ENCODE measurements at regions not wholly inside any gene's neighbourhood (a gene's known extent, or its start where the extent isn't known, plus 50 kb on each side); places are given as distances from the start of the nearest gene placed in this dataset.

DNA sequence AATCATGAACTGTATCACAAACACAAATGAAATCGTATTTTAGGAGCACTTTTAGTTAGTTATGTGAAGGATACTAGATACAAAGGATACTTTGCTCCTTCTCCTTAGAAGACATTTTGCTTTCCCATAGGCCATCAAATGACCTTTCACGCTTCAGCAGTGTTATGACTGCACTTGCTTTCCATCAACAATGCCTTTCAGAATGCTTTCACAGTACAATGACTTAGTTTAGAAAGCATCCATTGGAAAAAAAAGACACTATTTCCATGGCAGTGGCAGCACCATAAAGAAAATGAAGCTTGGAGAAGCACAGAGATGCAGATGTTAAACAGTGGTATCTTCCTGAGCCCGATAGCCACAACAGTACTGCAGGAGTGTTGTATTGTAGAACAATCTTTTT lies 203.9 kb downstream of the PCSK1 start:
- H3K27ac ChIP-seq: no peak overlapping the region
- TF ChIP-seq CTCF (IDR thresholded peaks at IDR 0.05): no peak
- no peak for TF ChIP-seq ZFX (IDR thresholded peaks at IDR 0.05; ENCODE audit: borderline replicate concordance)

GRCh38 chr5:96228408-96228807 lies 204.6 kb downstream of the PCSK1 start:
- H3K27ac ChIP-seq: no peak overlapping the region
- no peak for TF ChIP-seq CTCF (IDR thresholded peaks at IDR 0.05)
- no peak for TF ChIP-seq ZFX (IDR thresholded peaks at IDR 0.05; ENCODE audit: borderline replicate concordance)

DNA sequence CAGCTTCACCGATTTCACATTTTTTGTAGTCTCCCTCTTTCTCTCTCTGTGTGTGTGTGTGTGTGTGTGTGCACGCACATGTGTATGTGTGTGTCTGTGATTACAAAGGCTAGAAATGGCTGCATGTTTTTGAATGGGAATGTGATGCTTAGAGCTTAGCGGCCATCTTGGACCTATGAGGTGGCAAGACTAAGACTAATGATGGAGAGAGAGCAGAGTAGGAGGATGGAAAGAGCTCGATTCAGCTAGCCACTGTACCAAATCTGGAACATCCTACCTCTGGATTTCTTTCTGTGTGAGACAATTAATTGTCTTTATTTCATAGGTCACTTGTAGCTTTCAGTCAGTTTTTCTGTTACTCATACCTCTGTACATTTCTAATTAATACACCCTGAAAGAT lies 205.1 kb downstream of the PCSK1 start:
- TF ChIP-seq CTCF (IDR thresholded peaks at IDR 0.05) (no peak), ZFX (IDR thresholded peaks at IDR 0.05; ENCODE audit: borderline replicate concordance) (no peak)
- H3K27ac ChIP-seq: no peak overlapping the region

DNA sequence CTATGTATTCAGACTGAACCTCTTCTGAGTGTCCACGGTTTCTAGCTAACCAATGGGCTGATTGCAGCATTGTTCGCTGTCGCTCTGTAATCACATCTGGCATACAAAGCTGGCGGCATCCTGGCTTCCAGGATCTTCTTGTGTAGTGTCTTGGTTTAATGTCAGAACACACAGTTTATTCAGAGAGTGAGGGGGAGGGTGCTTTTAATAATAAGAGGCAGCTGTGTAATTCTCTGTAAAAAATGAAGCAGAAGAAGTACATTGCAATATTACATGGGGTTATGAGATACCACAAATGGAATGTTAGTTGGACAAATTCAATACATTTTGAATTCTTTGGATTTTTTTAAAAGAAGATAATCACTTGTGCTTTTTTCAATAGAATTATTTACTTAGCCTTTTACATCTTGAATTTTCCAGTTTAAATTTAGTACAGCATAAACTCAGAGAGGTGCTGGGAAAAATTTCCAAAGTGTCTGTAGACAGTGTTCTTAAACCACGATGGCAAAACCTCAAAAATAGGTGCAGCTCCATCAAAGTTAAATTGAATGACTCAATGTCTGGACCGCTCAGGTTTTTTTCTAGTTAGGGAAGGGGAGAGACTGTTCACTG lies 206.0 kb downstream of the PCSK1 start:
- no peak overlapping the region for H3K27ac ChIP-seq
- TF ChIP-seq ZFX (IDR thresholded peaks at IDR 0.05; ENCODE audit: borderline replicate concordance) (no peak), CTCF (IDR thresholded peaks at IDR 0.05) (no peak)

- no peak for TF ChIP-seq ZFX (IDR thresholded peaks at IDR 0.05; ENCODE audit: borderline replicate concordance)
- TF ChIP-seq CTCF (IDR thresholded peaks at IDR 0.05): no peak
- no peak overlapping the region for H3K27ac ChIP-seq
Measured at GRCh38 chr5:96222129-96222528, 210.9 kb downstream of the PCSK1 start.

DNA sequence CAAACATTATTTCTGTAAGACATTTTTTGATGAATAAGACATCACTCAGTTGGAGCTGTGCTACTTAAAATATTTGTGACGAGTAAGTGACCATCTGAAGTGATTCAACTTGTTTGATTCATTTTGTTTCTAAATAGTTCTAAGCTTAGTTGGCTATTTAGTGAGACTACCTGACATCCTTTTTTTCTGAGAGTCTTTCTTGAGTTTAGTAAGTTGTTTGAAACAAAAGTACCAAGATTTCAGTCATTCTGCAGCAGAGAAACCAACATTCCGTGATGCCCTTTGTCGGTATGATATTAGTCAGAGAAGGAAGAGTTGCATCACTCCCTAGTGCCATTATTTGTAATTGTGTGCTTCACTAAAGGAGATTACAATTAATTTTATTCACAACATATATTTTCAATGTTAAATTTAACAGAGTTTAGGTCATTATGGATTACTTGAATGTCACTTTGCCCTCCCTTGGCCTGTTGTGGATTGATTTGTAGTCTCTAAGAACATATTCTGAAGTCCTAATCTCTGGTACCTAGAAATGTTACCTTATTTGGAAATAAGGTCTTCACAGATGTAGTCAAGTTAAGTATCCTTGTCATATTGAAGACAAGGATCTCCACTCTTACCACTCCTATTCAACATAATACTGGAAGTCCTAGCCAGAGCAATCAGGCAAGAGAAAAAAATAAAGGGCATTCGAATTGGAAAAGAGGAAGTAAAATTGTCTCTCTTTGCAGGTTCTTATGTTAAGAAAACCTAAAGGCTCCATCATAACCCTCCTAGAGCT lies 212.2 kb downstream of the PCSK1 start:
- no peak overlapping the region for H3K27ac ChIP-seq
- TF ChIP-seq CTCF (IDR thresholded peaks at IDR 0.05) (no peak), ZFX (IDR thresholded peaks at IDR 0.05; ENCODE audit: borderline replicate concordance) (no peak)

- no peak for TF ChIP-seq CTCF (IDR thresholded peaks at IDR 0.05)
- no peak for TF ChIP-seq ZFX (IDR thresholded peaks at IDR 0.05; ENCODE audit: borderline replicate concordance)
- H3K27ac ChIP-seq: no peak overlapping the region
Measured at GRCh38 chr5:96219580-96220281, 213.3 kb downstream of the PCSK1 start.
